Activated B cell treated with CpG ODN at 0.5 μM for 24 hours (primary cell): ENCODE measurements at regions not wholly inside any gene's neighbourhood (a gene's known extent, or its start where the extent isn't known, plus 50 kb on each side); places are given as distances from the start of the nearest gene placed in this dataset.
"Not testable (repeated sequence)": the region's sequence is repeated elsewhere in the genome, so short reads cannot be mapped to it uniquely, and the experiment has no call there.

ENCODE experiments used
- ATAC-seq: fragments of 200-7000 bp; cut with Tn5 transposase; one replicate; pipeline ENCODE4 v1.10.0; 2021; ENCODE audit warnings: low read depth, mild to moderate bottlenecking, moderate library complexity
- CTCF ChIA-PET: fragments of 350-600 bp; sonication (Branson Sonifier 250); formaldehyde crosslinking; loops from one replicate; lab custom pipeline; 2021; ENCODE audit warnings: antibody characterized with exemption; lab: Charles Lee
- POLR2A ChIA-PET: fragments of 350-600 bp; sonication (Branson Sonifier 250); formaldehyde crosslinking; loops from one replicate; lab custom pipeline; 2021; ENCODE audit warnings: antibody characterized with exemption; lab: Charles Lee
- DNase-seq: peaks from one replicate; pipeline ENCODE4 v3.0.0; 2022
- H3K27ac Mint-ChIP-seq: one replicate; pipeline ENCODE4 v1.8.0; 2020; ENCODE audit warnings: mixed read lengths
- H3K27me3 Mint-ChIP-seq: one replicate; pipeline ENCODE4 v1.8.0; 2021; ENCODE audit warnings: mixed read lengths
- H3K36me3 Mint-ChIP-seq: one replicate; pipeline ENCODE4 v1.8.0; 2021; ENCODE audit warnings: low read depth, mixed read lengths
- H3K4me1 Mint-ChIP-seq: one replicate; pipeline ENCODE4 v1.8.0; 2021; ENCODE audit warnings: mixed read lengths
- H3K4me3 Mint-ChIP-seq: one replicate; pipeline ENCODE4 v1.8.0; 2020; ENCODE audit warnings: mild to moderate bottlenecking, mixed read lengths
- H3K9me3 Mint-ChIP-seq: one replicate; pipeline ENCODE4 v1.8.0; 2020; ENCODE audit warnings: mixed read lengths
- CTCF ChIP-seq: fragments of 200-600 bp; IDR thresholded peaks from one replicate; pipeline ENCODE4 v1.8.0; 2022; ENCODE audit warnings: antibody characterized with exemption, mild to moderate bottlenecking
- intact Hi-C: fragments of 100-400 bp; cut with micrococcal nuclease; formaldehyde crosslinking; loops from one replicate; pipeline ENCODE4 v1.15.1; 2024

- Mint-ChIP-seq H3K36me3 (no peaks in the 10 kb centered on the region), H3K4me3 (no peak overlapping the region), H3K27me3 (no peaks in the 10 kb centered on the region), H3K9me3 (peaks cover 2% of the 10 kb centered on the region), H3K27ac (no peak overlapping the region), H3K4me1 (no peaks in the 10 kb centered on the region)
- CTCF ChIA-PET, result no interaction called here
- POLR2A ChIA-PET, result no interaction called here
- intact Hi-C loops, result no loop called here
- no peak for DNase-seq
- no peak for ATAC-seq
- TF ChIP-seq CTCF, result no peak
Observed at GRCh38 chr5:166909040-166909439, 1382.4 kb upstream of the WWC1 start.

- ATAC-seq (no peak), DNase-seq (no peak)
- ChIA-PET CTCF (no interaction called here), POLR2A (no interaction called here)
- H3K4me1 Mint-ChIP-seq, result no peaks in the 10 kb centered on the region
- no peaks in the 10 kb centered on the region for H3K27me3 Mint-ChIP-seq
- peaks cover 2% of the 10 kb centered on the region for H3K9me3 Mint-ChIP-seq
- no peak for TF ChIP-seq CTCF
- no peaks in the 10 kb centered on the region for H3K36me3 Mint-ChIP-seq
- intact Hi-C loops, result no loop called here
- H3K27ac Mint-ChIP-seq, result no peak overlapping the region
- H3K4me3 Mint-ChIP-seq, result no peak overlapping the region
Observed at GRCh38 chr5:166909926-166910325, 1381.5 kb upstream of the WWC1 start.

GRCh38 chr5:166910995-166911394 is 1380.5 kb upstream of the WWC1 start:
- no peak for TF ChIP-seq CTCF
- ChIA-PET CTCF (no interaction called here), POLR2A (no interaction called here)
- ATAC-seq (no peak), DNase-seq (no peak)
- no peaks in the 10 kb centered on the region for H3K4me1 Mint-ChIP-seq
- H3K27ac Mint-ChIP-seq, result no peak overlapping the region
- no peaks in the 10 kb centered on the region for H3K27me3 Mint-ChIP-seq
- intact Hi-C loops, result no loop called here
- no peak overlapping the region for H3K4me3 Mint-ChIP-seq
- peaks cover under 1% of the 10 kb centered on the region for H3K9me3 Mint-ChIP-seq
- no peaks in the 10 kb centered on the region for H3K36me3 Mint-ChIP-seq

GRCh38 chr5:166916021-166916420 is 1375.4 kb upstream of the WWC1 start:
- Mint-ChIP-seq H3K4me1 (no peaks in the 10 kb centered on the region), H3K36me3 (no peaks in the 10 kb centered on the region), H3K9me3 (peaks cover 2% of the 10 kb centered on the region), H3K4me3 (no peak overlapping the region), H3K27ac (no peak overlapping the region), H3K27me3 (no peaks in the 10 kb centered on the region)
- ChIA-PET CTCF (no interaction called here), POLR2A (no interaction called here)
- intact Hi-C loops, result no loop called here
- no peak for TF ChIP-seq CTCF
- DNase-seq (no peak), ATAC-seq (no peak)

- Mint-ChIP-seq H3K27ac (no peak overlapping the region), H3K4me1 (no peaks in the 10 kb centered on the region), H3K36me3 (no peaks in the 10 kb centered on the region), H3K9me3 (peaks cover 7% of the 10 kb centered on the region), H3K4me3 (no peak overlapping the region), H3K27me3 (no peaks in the 10 kb centered on the region)
- DNase-seq, result no peak
- no peak for TF ChIP-seq CTCF
- CTCF ChIA-PET, result no interaction called here
- intact Hi-C loops, result no loop called here
- POLR2A ChIA-PET, result no interaction called here
- ATAC-seq, result no peak
Observed at GRCh38 chr5:166926138-166926537, 1365.3 kb upstream of the WWC1 start.

GRCh38 chr5:166926806-166927475 is 1364.5 kb upstream of the WWC1 start:
- intact Hi-C loops, H3K36me3 Mint-ChIP-seq, POLR2A ChIA-PET, H3K27me3 Mint-ChIP-seq, ATAC-seq, CTCF ChIA-PET, H3K4me3 Mint-ChIP-seq, H3K4me1 Mint-ChIP-seq, H3K27ac Mint-ChIP-seq, DNase-seq: not testable (repeated sequence)
- H3K9me3 Mint-ChIP-seq, result peaks cover 11% of the 10 kb centered on the region
